Heart right ventricle (tissue), 16 donors: ENCODE measurements at regions not wholly inside any gene's neighbourhood (a gene's known extent, or its start where the extent isn't known, plus 50 kb on each side); places are given as distances from the start of the nearest gene placed in this dataset.

Source experiments
- ATAC-seq, 8 donors: fragments of 200-7000 bp; cut with Tn5 transposase; one replicate each; pipeline ENCODE4 v1.9.1; 2020; ENCODE audit warnings: mild to moderate bottlenecking in 8 of 8, moderate library complexity in 8 of 8, moderate number of reproducible peaks in 1 of 8
- DNase-seq, 2 donors: peaks; one replicate each; pipeline ENCODE4 v3.0.0-alpha.2; 2020
- H3K27ac ChIP-seq, 10 donors: fragments of 200-600 bp; sonication (generic) in 2 of 10; one replicate each; pipeline versions ENCODE4 v1.5.0 to v1.8.0; 2020 to 2022; ENCODE audit warnings: mild to moderate bottlenecking in 3 of 10
- H3K27me3 ChIP-seq, 7 donors: fragments of 200-600 bp; one replicate each; pipeline ENCODE4 v1.8.0; 2021 to 2022; ENCODE audit warnings: mild to moderate bottlenecking in 2 of 7
- H3K36me3 ChIP-seq, 9 donors: fragments of 200-600 bp; sonication (generic) in 1 of 9; one replicate each; pipeline versions ENCODE4 v1.5.0 to v1.8.0; 2020 to 2022; ENCODE audit warnings: mild to moderate bottlenecking in 2 of 9
- H3K4me1 ChIP-seq, 9 donors: fragments of 200-600 bp; sonication (generic) in 1 of 9; one replicate each; pipeline versions ENCODE4 v1.5.0 to v1.8.0; 2020 to 2022; ENCODE audit warnings: mild to moderate bottlenecking in 4 of 9
- H3K4me3 ChIP-seq, 10 donors: fragments of 200-600 bp; sonication (generic) in 2 of 10; one replicate each; pipeline versions ENCODE4 v1.5.0 to v1.8.0; 2020 to 2022; ENCODE audit warnings: mild to moderate bottlenecking in 7 of 10, moderate library complexity in 2 of 10
- H3K9me3 ChIP-seq, 11 donors: fragments of 200-600 bp in 10 of 11; sonication (generic) in 2 of 11; one replicate each; pipeline versions ENCODE4 v1.5.0 to v1.8.0; 2013 to 2022; ENCODE audit warnings: mild to moderate bottlenecking in 2 of 11, control low read depth in 1 of 11, moderate library complexity in 1 of 11
- WGBS, 2 donors: extraction: QIAGEN DNeasy Blood & Tissue Kit; methylation state at CpG; one replicate each; pipeline ENCODE4 v1.1.7; 2013; ENCODE audit warnings: inconsistent platforms in 1 of 2; 5-methylcytosine and 5-hydroxymethylcytosine counted together
- intact Hi-C, 10 donors: fragments of 100-400 bp; cut with DNase I; formaldehyde crosslinking; loops; one replicate each; pipeline versions ENCODE4 v1.11.1 to v1.14.2; 2022
- TF ChIP-seq, protein P1 (sequence below), 9 donors: fragments of 200-600 bp; sonication (generic) in 2 of 9; IDR thresholded peaks; one replicate each; pipeline versions ENCODE4 v1.5.0 to v1.8.0; 2021 to 2022; ENCODE audit warnings: antibody characterized with exemption in 9 of 9, mild to moderate bottlenecking in 5 of 9, moderate library complexity in 1 of 9
- donor health status: Arrhythmogenic right ventricular cardiomyopathy.
- donor health status: ischemic (EF 13 %, LVEDD 7.1; RV severe dilation, severe dysfunction).
- donor health status: healthy with polysubstance abuse.
- donor health status: DM: no; HTN: yes; CAD: no.
- donor health status: DM: no; HTN: no; CAD: no.
- donor health status: ischemic (EF 25% LVEDD 6.9; RV normal size, moderate dysfunction).
- donor health status: ischemic (EF 25% LVEDD 5.7; RV mildly dilated, moderate dysfunction).
- donor health status: healthy.
- donor health status: DM: yes; HTN: yes; CAD: no.
- donor health status: Ischemic cardiomyopathy.
- donor health status: ischemic (EF 35%, LVEDD 5.7; RV mildly dilated, moderate dysfunction).
- donor health status: nonischemic (EF 11% LVEDD 7.7; RV severe dilation, severe dysfunction).
- donor health status: DM: yes; HTN: yes; CAD: no.
- donor health status: PGD.
- donor health status: ischemic (EF 29% LVEDD 5.4; RV normal size, mild dysfunction).
- donor health status: nonischemic (EF 23%, LVEDD 6.1; RV moderate dilation, normal function).

DNA sequence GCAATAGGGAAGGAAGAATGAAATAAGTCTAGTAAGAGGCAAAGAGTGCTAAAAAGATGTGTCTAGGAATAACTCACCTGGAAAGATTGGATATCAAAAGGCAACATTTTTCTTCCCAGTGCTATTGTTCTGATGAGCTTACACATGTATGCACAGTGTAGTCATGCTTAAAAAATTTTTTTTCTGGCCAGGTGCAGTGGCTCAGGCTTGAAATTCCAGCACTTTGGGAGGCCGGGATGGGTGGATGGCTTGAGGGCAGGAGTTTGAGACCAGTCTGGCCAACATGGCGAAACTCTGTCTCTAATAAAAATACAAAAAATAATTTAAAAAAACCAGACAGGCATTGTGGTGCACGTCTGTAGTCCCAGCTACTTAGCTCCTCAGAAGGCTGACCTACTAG, 795.8 kb upstream of the IGFBP7 start:
- Histone ChIP-seq H3K4me1 (no peaks in the 10 kb centered on the region), H3K9me3 (no peaks in the 10 kb centered on the region), H3K4me3 (no peak overlapping the region), H3K36me3 (no peaks in the 10 kb centered on the region), H3K27ac (no peak overlapping the region), H3K27me3 (no peaks in the 10 kb centered on the region)
- no peak for ATAC-seq
- intact Hi-C loops: no loop called here
- 79 to 82% methylated on average over 3 of the region's 3 CpGs for WGBS, 2 donors
- TF ChIP-seq, protein P1, sequence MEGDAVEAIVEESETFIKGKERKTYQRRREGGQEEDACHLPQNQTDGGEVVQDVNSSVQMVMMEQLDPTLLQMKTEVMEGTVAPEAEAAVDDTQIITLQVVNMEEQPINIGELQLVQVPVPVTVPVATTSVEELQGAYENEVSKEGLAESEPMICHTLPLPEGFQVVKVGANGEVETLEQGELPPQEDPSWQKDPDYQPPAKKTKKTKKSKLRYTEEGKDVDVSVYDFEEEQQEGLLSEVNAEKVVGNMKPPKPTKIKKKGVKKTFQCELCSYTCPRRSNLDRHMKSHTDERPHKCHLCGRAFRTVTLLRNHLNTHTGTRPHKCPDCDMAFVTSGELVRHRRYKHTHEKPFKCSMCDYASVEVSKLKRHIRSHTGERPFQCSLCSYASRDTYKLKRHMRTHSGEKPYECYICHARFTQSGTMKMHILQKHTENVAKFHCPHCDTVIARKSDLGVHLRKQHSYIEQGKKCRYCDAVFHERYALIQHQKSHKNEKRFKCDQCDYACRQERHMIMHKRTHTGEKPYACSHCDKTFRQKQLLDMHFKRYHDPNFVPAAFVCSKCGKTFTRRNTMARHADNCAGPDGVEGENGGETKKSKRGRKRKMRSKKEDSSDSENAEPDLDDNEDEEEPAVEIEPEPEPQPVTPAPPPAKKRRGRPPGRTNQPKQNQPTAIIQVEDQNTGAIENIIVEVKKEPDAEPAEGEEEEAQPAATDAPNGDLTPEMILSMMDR (IDR thresholded peaks at IDR 0.05): no peak
- DNase-seq: no peak

GRCh38 chr4:57877047-57877458, 766.9 kb upstream of the IGFBP7 start:
- Histone ChIP-seq H3K4me1 (peaks cover 0 to 14% (median 0%) of the 10 kb centered on the region in 9 donors), H3K4me3 (no peak overlapping the region), H3K27ac (peak overlapping the region; percentile 7 to 86 (median 70)), H3K36me3 (no peaks in the 10 kb centered on the region), H3K9me3 (no peaks in the 10 kb centered on the region), H3K27me3 (no peaks in the 10 kb centered on the region)
- WGBS, 2 donors: 44 to 57% methylated on average over 3 of the region's 3 CpGs
- ATAC-seq (peak; percentile 58 to 96 (median 88)), DNase-seq (peak in 1 of 2 donors; percentile 10)
- TF ChIP-seq, protein P1 (IDR thresholded peaks at IDR 0.05): no peak
- intact Hi-C loops: loop anchor here in 1 of 10 donors (10.0 kb wide), 1 partner anchor 142 kb away; no protein-coding TSS in a partner anchor

DNA sequence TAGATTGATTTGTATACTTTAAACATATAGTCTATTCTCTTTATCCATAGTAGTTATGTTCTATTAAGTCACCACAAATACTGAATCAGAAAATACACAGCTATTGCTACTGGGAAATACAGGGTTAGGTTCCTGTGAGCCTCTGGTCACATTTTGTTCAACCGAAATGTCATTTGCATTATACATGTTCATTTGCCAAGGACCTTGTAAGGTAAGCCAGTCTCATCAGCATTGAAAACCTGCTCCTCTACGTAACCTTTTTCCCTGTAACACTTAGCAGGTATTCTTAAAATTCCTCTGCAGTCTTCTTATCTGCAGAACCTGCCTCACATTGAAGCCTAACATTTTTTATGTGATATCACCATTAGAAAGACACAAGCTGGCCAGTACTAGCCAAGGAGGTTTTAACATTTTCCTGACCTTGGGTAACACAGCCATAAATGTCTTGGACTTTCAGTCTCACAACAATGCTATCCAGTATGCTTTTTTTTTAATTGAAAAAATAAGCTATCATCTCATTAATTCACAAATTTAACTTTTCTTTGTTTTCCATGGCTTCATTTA, 765.7 kb upstream of the IGFBP7 start:
- ATAC-seq: peak in 6 of 8 donors; percentile 42 to 70 (median 60)
- no peaks in the 10 kb centered on the region for H3K27me3 ChIP-seq
- peak overlapping the region in 6 of 10 donors; percentile 53 to 86 (median 72) for H3K27ac ChIP-seq
- H3K4me1 ChIP-seq: peaks cover 0 to 14% (median 0%) of the 10 kb centered on the region in 9 donors
- no peak overlapping the region for H3K4me3 ChIP-seq
- no peak for DNase-seq
- TF ChIP-seq, protein P1 (IDR thresholded peaks at IDR 0.05): no peak
- intact Hi-C loops: loop anchor here in 1 of 10 donors (10.0 kb wide), 1 partner anchor 141 kb away; no protein-coding TSS in a partner anchor
- no peaks in the 10 kb centered on the region for H3K36me3 ChIP-seq
- no peaks in the 10 kb centered on the region for H3K9me3 ChIP-seq
- 32 to 45% methylated on average over 2 of the region's 2 CpGs for WGBS, 2 donors

DNA sequence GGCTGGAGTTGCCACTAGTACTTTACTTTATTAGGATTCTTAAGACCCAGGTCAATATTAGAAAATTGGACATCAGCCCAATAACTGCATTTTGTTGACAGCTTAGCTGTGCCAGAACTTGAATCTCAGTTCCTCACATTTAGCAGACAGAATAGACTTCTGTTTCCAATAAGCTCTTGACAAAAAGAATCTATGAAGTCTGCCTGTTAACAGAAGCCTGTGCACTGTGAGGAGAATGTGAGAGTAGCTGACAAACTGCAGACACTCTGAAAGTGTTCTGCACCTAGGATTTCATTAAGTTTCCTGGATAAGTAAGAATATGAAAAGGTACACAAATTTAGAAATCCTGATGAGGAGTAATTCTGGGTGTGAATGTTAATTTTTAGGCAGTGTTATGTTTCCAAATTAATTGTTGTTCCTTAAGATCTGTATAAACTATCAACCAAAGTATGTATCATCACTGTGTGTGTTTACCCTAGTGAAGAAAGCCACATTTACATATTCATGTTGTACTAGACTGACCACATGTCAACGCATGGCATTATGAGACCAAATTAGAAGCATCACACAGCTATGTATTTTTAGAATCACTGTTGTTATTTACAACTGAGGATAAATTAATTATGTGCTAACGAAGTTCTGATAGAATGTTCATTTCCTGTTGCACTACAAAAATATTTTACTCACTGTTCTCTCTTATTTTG, 756.4 kb upstream of the IGFBP7 start:
- 26 to 42% methylated on average over 2 of the region's 2 CpGs for WGBS, 2 donors
- intact Hi-C loops: no loop called here
- Histone ChIP-seq H3K36me3 (no peaks in the 10 kb centered on the region), H3K9me3 (no peaks in the 10 kb centered on the region), H3K27ac (peak overlapping the region in 1 of 10 donors; percentile 17), H3K4me3 (no peak overlapping the region), H3K27me3 (no peaks in the 10 kb centered on the region), H3K4me1 (peaks cover 0 to 10% (median 0%) of the 10 kb centered on the region in 9 donors)
- DNase-seq: no peak
- TF ChIP-seq, protein P1 (IDR thresholded peaks at IDR 0.05): no peak
- ATAC-seq: peak in 3 of 8 donors; percentile 58 to 65 (median 58)
